NCI-H2227 (cell line): ENCODE measurements at regions not wholly inside any gene's neighbourhood (a gene's known extent, or its start where the extent isn't known, plus 50 kb on each side); places are given as distances from the start of the nearest gene placed in this dataset.

ENCODE experiments used
- DNase-seq: peaks from one replicate; lab custom pipeline; 2025; ENCODE audit not compliant: unreplicated experiment; lab: John Stamatoyannopoulos, UW

- peak; percentile 60 for DNase-seq
Observed at GRCh38 chr16:35252356-35252936, 1793.0 kb downstream of the TP53TG3F start.

- peak; percentile 80 for DNase-seq
Observed at GRCh38 chr16:35255186-35255803, 1795.9 kb downstream of the TP53TG3F start.

GRCh38 chr16:35255816-35256215 lies 1796.4 kb downstream of the TP53TG3F start:
- DNase-seq, result no peak

GRCh38 chr16:35258381-35258780 lies 1799.0 kb downstream of the TP53TG3F start:
- no peak for DNase-seq

- DNase-seq, result no peak
Observed at GRCh38 chr16:35295856-35296255, 1836.4 kb downstream of the TP53TG3F start.

- no peak for DNase-seq
Observed at GRCh38 chr16:35296962-35297653, 1837.7 kb downstream of the TP53TG3F start.

- DNase-seq, result no peak
Observed at GRCh38 chr16:35298460-35299243, 1839.2 kb downstream of the TP53TG3F start.

GRCh38 chr16:35302859-35303258 lies 1843.4 kb downstream of the TP53TG3F start:
- no peak for DNase-seq

- no peak for DNase-seq
Observed at GRCh38 chr16:35305476-35305875, 1846.1 kb downstream of the TP53TG3F start.

- DNase-seq, result no peak
Observed at GRCh38 chr16:35306915-35307314, 1847.5 kb downstream of the TP53TG3F start.

GRCh38 chr16:35308674-35309073 lies 1849.3 kb downstream of the TP53TG3F start:
- DNase-seq, result no peak

GRCh38 chr16:35310999-35311398 lies 1851.6 kb downstream of the TP53TG3F start:
- DNase-seq, result no peak

GRCh38 chr16:35311475-35311874 lies 1852.1 kb downstream of the TP53TG3F start:
- DNase-seq, result peak; percentile 7

- DNase-seq, result no peak
Observed at GRCh38 chr16:35314298-35314697, 1854.9 kb downstream of the TP53TG3F start.

GRCh38 chr16:35319536-35320192 lies 1860.3 kb downstream of the TP53TG3F start:
- no peak for DNase-seq

GRCh38 chr16:35325936-35326335 lies 1866.5 kb downstream of the TP53TG3F start:
- no peak for DNase-seq

- no peak for DNase-seq
Observed at GRCh38 chr16:35339337-35339736, 1879.9 kb downstream of the TP53TG3F start.

- no peak for DNase-seq
Observed at GRCh38 chr16:35342012-35342411, 1882.6 kb downstream of the TP53TG3F start.

GRCh38 chr16:35344012-35344762 lies 1884.8 kb downstream of the TP53TG3F start:
- DNase-seq, result peak; percentile 52

GRCh38 chr16:35352431-35352830 lies 1893.0 kb downstream of the TP53TG3F start:
- peak; percentile 41 for DNase-seq
